IMR-90 (cell line): ENCODE measurements at regions not wholly inside any gene's neighbourhood (a gene's known extent, or its start where the extent isn't known, plus 50 kb on each side); places are given as distances from the start of the nearest gene placed in this dataset.

ENCODE experiments used
- ATAC-seq: fragments of 200-7000 bp; cut with Tn5 transposase; 2 replicates; pipeline ENCODE4 v1.9.1; 2020; ENCODE audit warnings: low read depth, mild to moderate bottlenecking, moderate library complexity
- BruUV-seq: library from RNA; stranded (reverse); fragments of 400-500 nt; replicated peaks from 2 replicates; lab custom pipeline; 2021; lab: Mats Ljungman, UMichigan
- CTCF ChIA-PET: fragments of 300-600 bp; formaldehyde crosslinking; extraction: SDS; loops from one replicate; lab custom pipeline; 2021; ENCODE audit warnings: antibody characterized with exemption; lab: Yijun Ruan, JAX
- POLR2A ChIA-PET: fragments of 300-600 bp; sonication (Branson Sonifier 250); formaldehyde crosslinking; loops from one replicate; lab custom pipeline; 2022; ENCODE audit warnings: antibody characterized with exemption; ENCODE audit not compliant: unreplicated experiment; lab: Charles Lee
- DNase-seq: peaks from one replicate; pipeline ENCODE4 v3.0.0; 2013
- H2AFZ ChIP-seq: replicated peaks from 2 replicates; pipeline ENCODE3; 2013; ENCODE audit warnings: low read length, mild to moderate bottlenecking; ENCODE audit not compliant: poor library complexity
- H2AK5ac ChIP-seq: 2 replicates; pipeline ENCODE4 v1.6.1; 2013; ENCODE audit warnings: low read depth, low read length, inconsistent platforms
- H2AK9ac ChIP-seq: replicated peaks from 2 replicates; pipeline ENCODE3; 2013; ENCODE audit warnings: mild to moderate bottlenecking, low read depth, low read length, moderate library complexity; ENCODE audit not compliant: poor library complexity
- H2BK120ac ChIP-seq: 2 replicates; pipeline ENCODE4 v1.6.1; 2013; ENCODE audit warnings: low read depth, low read length, inconsistent platforms
- H2BK15ac ChIP-seq: 3 replicates; pipeline ENCODE4 v1.6.1; 2013; ENCODE audit warnings: low read depth, low read length, inconsistent platforms
- H2BK20ac ChIP-seq: 2 replicates; pipeline ENCODE4 v1.6.1; 2013; ENCODE audit warnings: low read depth, mild to moderate bottlenecking, inconsistent platforms, low read length, moderate library complexity
- H2BK5ac ChIP-seq: 2 replicates; pipeline ENCODE4 v1.6.1; 2013; ENCODE audit warnings: mild to moderate bottlenecking, low read depth, low read length, inconsistent platforms; ENCODE audit not compliant: poor library complexity, severe bottlenecking
- H3K14ac ChIP-seq: replicated peaks from 2 replicates; pipeline ENCODE4 v1.6.1; 2013; ENCODE audit warnings: low read depth, low read length, inconsistent platforms
- H3K18ac ChIP-seq: 2 replicates; pipeline ENCODE4 v1.6.1; 2013; ENCODE audit warnings: low read depth, low read length, control low read depth
- H3K23ac ChIP-seq: 2 replicates; pipeline ENCODE4 v1.6.1; 2013; ENCODE audit warnings: low read depth, low read length, inconsistent platforms
- H3K27ac ChIP-seq: 2 replicates; pipeline ENCODE4 v1.5.1; 2013; ENCODE audit warnings: mild to moderate bottlenecking, control low read depth, low read length; ENCODE audit not compliant: insufficient read depth
- H3K27me3 ChIP-seq: 2 replicates; pipeline ENCODE4 v1.6.1; 2013; ENCODE audit warnings: low read length; ENCODE audit not compliant: control insufficient read depth, insufficient read depth
- H3K36me3 ChIP-seq: 2 replicates; pipeline ENCODE4 v1.6.1; 2013; ENCODE audit warnings: low read length, mixed read lengths; ENCODE audit not compliant: control insufficient read depth, insufficient read depth
- H3K4ac ChIP-seq: 2 replicates; pipeline ENCODE4 v1.6.1; 2013; ENCODE audit warnings: low read depth, low read length, inconsistent platforms
- H3K4me1 ChIP-seq: 2 replicates; pipeline ENCODE4 v1.6.1; 2013; ENCODE audit warnings: low read length, mixed read lengths; ENCODE audit not compliant: control insufficient read depth, insufficient read depth
- H3K4me2 ChIP-seq: 2 replicates; pipeline ENCODE4 v1.6.1; 2013; ENCODE audit warnings: low read depth, mild to moderate bottlenecking, control low read depth, low read length, moderate library complexity
- H3K4me3 ChIP-seq: 2 replicates; pipeline ENCODE4 v1.5.1; 2013; ENCODE audit warnings: low read depth, mild to moderate bottlenecking, control low read depth, low read length, moderate library complexity; ENCODE audit not compliant: insufficient read depth
- H3K56ac ChIP-seq: 2 replicates; pipeline ENCODE4 v1.6.1; 2013; ENCODE audit warnings: low read length, inconsistent platforms; ENCODE audit not compliant: insufficient read depth; ENCODE audit errors: extremely low read depth
- H3K79me1 ChIP-seq, 2 experiments: 2 replicates each; pipeline ENCODE4 v1.6.1; 2013; ENCODE audit warnings: low read length in 2 of 2, inconsistent platforms in 1 of 2, low read depth in 1 of 2
- H3K9ac ChIP-seq: 2 replicates; pipeline ENCODE4 v1.6.1; 2013; ENCODE audit warnings: low read depth, low read length, control low read depth
- H3K9me1 ChIP-seq: 2 replicates; pipeline ENCODE4 v1.6.1; 2013; ENCODE audit warnings: low read length, inconsistent platforms; ENCODE audit not compliant: insufficient read depth
- H3K9me3 ChIP-seq: 2 replicates; pipeline ENCODE4 v1.6.1; 2013; ENCODE audit warnings: low read length; ENCODE audit not compliant: control insufficient read depth, insufficient read depth
- H4K20me1 ChIP-seq: 2 replicates; pipeline ENCODE4 v1.6.1; 2013; ENCODE audit warnings: low read length, inconsistent platforms; ENCODE audit not compliant: insufficient read depth
- H4K5ac ChIP-seq: 2 replicates; pipeline ENCODE4 v1.6.1; 2013; ENCODE audit warnings: mild to moderate bottlenecking, low read depth, low read length, control low read depth
- H4K8ac ChIP-seq, 2 experiments: 2 replicates each; pipeline ENCODE4 v1.6.1; 2013; ENCODE audit warnings: low read depth in 2 of 2, low read length in 2 of 2, control low read depth in 1 of 2, inconsistent platforms in 1 of 2
- H4K91ac ChIP-seq: 2 replicates; pipeline ENCODE4 v1.6.1; 2013; ENCODE audit warnings: low read depth, low read length, inconsistent platforms; ENCODE audit not compliant: insufficient read depth
- BHLHE40 ChIP-seq: fragments of 150-350 bp; IDR thresholded peaks from 2 replicates; pipeline ENCODE4 v1.6.1; 2016; ENCODE audit warnings: mild to moderate bottlenecking, low read depth, low read length
- CEBPB ChIP-seq: IDR thresholded peaks from 2 replicates; pipeline ENCODE4 v1.6.1; 2012; ENCODE audit warnings: low read depth, low read length, improper control_type of control experiment
- CTCF ChIP-seq: conservative IDR thresholded peaks from 2 replicates; pipeline ENCODE4 v1.5.1; 2012; ENCODE audit warnings: mild to moderate bottlenecking, low read depth, low read length, improper control_type of control experiment
- FOS ChIP-seq: fragments of 150-350 bp; IDR thresholded peaks from 2 replicates; pipeline ENCODE4 v1.6.1; 2016; ENCODE audit warnings: low read depth, low read length
- MAFK ChIP-seq: IDR thresholded peaks from 2 replicates; pipeline ENCODE4 v1.6.1; 2012; ENCODE audit warnings: low read depth, low read length, improper control_type of control experiment
- MXI1 ChIP-seq: IDR thresholded peaks from 2 replicates; pipeline ENCODE4 v1.6.1; 2012; ENCODE audit warnings: low read depth, mild to moderate bottlenecking, low read length, moderate library complexity, borderline replicate concordance
- NFE2L2 ChIP-seq: fragments of 150-350 bp; IDR thresholded peaks from 2 replicates; pipeline ENCODE4 v1.6.1; 2016; ENCODE audit warnings: low read depth, mild to moderate bottlenecking, low read length
- POLR2A ChIP-seq: IDR thresholded peaks from 2 replicates; pipeline ENCODE4 v1.6.1; 2012; ENCODE audit warnings: mild to moderate bottlenecking, low read depth, low read length
- RAD21 ChIP-seq: IDR thresholded peaks from 2 replicates; pipeline ENCODE4 v1.6.1; 2012; ENCODE audit warnings: low read length, improper control_type of control experiment
- WGBS, 2 experiments: methylation state at CpG; one replicate each; pipeline versions ENCODE4 v1.1.5 to v1.1.7; 2013; ENCODE audit warnings: missing lambda C conversion rate in 2 of 2; ENCODE audit not compliant: insufficient read length in 1 of 2; ENCODE audit errors: extremely low coverage in 2 of 2; 5-methylcytosine and 5-hydroxymethylcytosine counted together
- dilution Hi-C: fragments of 300-500 bp; cut with HindIII; formaldehyde crosslinking; loops from one replicate; pipeline ENCODE4 v1.14.3; 2018; ENCODE audit warnings: low sequenced_read_pairs; ENCODE audit not compliant: unreplicated experiment
- in situ Hi-C: fragments of 300-500 bp; cut with MboI; formaldehyde crosslinking; loops from 3 replicates; pipeline ENCODE4 v1.14.3; 2019; ENCODE audit warnings: low sequenced_read_pairs, inconsistent platforms, mixed read lengths
- intact Hi-C: fragments of 100-400 bp; cut with micrococcal nuclease; formaldehyde crosslinking; loops from 2 replicates; pipeline ENCODE4 v1.10.0; 2022

GRCh38 chr2:146532009-146532408 lies 1312.8 kb upstream of the ACVR2A start:
- H3K4me3 ChIP-seq: no peak overlapping the region
- no peak overlapping the region for H2BK120ac ChIP-seq
- H3K27ac ChIP-seq: no peak overlapping the region
- H3K79me1 ChIP-seq: no peaks in the 10 kb centered on the region
- H3K4me1 ChIP-seq: no peaks in the 10 kb centered on the region
- H2AFZ ChIP-seq: no peak overlapping the region
- H3K4me2 ChIP-seq: no peak overlapping the region
- H2BK5ac ChIP-seq: no peak overlapping the region
- intact Hi-C loops (loop anchor here (5.0 kb wide), 1 partner anchor 130 kb away; no protein-coding TSS in a partner anchor), dilution Hi-C loops (no loop called here), in situ Hi-C loops (no loop called here)
- DNase-seq (no peak), ATAC-seq (no peak)
- CTCF ChIA-PET: no interaction called here
- no peaks in the 10 kb centered on the region for H3K9me1 ChIP-seq
- no peak overlapping the region for H3K14ac ChIP-seq
- no peak overlapping the region for H3K9ac ChIP-seq
- H3K4ac ChIP-seq: no peak overlapping the region
- H3K9me3 ChIP-seq: no peaks in the 10 kb centered on the region
- no peak overlapping the region for H4K5ac ChIP-seq
- TF ChIP-seq CTCF: no peak
- TF ChIP-seq NFE2L2: no peak
- TF ChIP-seq RAD21: no peak
- TF ChIP-seq BHLHE40: no peak
- no peak for TF ChIP-seq FOS
- no peak for TF ChIP-seq MXI1
- TF ChIP-seq MAFK: no peak
- TF ChIP-seq CEBPB: no peak
- no peak for TF ChIP-seq POLR2A
- H3K27me3 ChIP-seq: no peaks in the 10 kb centered on the region
- WGBS, 2 experiments: 100% methylated on average over 1 of the region's 3 CpGs; no CpG with 5 or more reads in 1 of the 2 experiments
- no peak overlapping the region for H2BK20ac ChIP-seq
- no peaks in the 10 kb centered on the region for H3K36me3 ChIP-seq
- no peak overlapping the region for H4K91ac ChIP-seq
- no peak overlapping the region for H3K56ac ChIP-seq
- H3K18ac ChIP-seq: no peak overlapping the region
- H4K20me1 ChIP-seq: no peaks in the 10 kb centered on the region
- H4K8ac ChIP-seq: no peak overlapping the region
- no peak overlapping the region for H2BK15ac ChIP-seq
- H2AK9ac ChIP-seq: no peak overlapping the region
- no peak overlapping the region for H3K23ac ChIP-seq
- POLR2A ChIA-PET: no interaction called here
- no peak overlapping the region for H2AK5ac ChIP-seq
- no TSS peak for BruUV-seq
